ENCODE measurements at regions not wholly inside any gene's neighbourhood (a gene's known extent, or its start where the extent isn't known, plus 50 kb on each side); places are given as distances from the start of the nearest gene placed in this dataset.
A peak's percentile ranks its signal among the peaks of the same experiment; 100 is the strongest.

- peak; percentile 31 for TF ChIP-seq CTCF (IDR thresholded peaks at IDR 0.05; ENCODE audit: insufficient read depth, low read depth, low read length)
- DNase-seq (ENCODE audit: low read depth), result peak; percentile 21
- H3K4me3 ChIP-seq (ENCODE audit: low read depth, low read length), result no peak overlapping the region
These were observed 286.4 kb downstream of the ZIC4 start for GRCh38 chr3:147119989-147120388.

- no peak for TF ChIP-seq CTCF (IDR thresholded peaks at IDR 0.05; ENCODE audit: insufficient read depth, low read depth, low read length)
- DNase-seq (ENCODE audit: low read depth), result no peak
- H3K4me3 ChIP-seq (ENCODE audit: low read depth, low read length), result no peak overlapping the region
These were observed 287.0 kb downstream of the ZIC4 start for GRCh38 chr3:147119346-147119745.

GRCh38 chr3:147118611-147119010 is 287.7 kb downstream of the ZIC4 start:
- no peak overlapping the region for H3K4me3 ChIP-seq (ENCODE audit: low read depth, low read length)
- no peak for TF ChIP-seq CTCF (IDR thresholded peaks at IDR 0.05; ENCODE audit: insufficient read depth, low read depth, low read length)
- no peak for DNase-seq (ENCODE audit: low read depth)

GRCh38 chr3:147117631-147118030 is 288.7 kb downstream of the ZIC4 start:
- no peak for TF ChIP-seq CTCF (IDR thresholded peaks at IDR 0.05; ENCODE audit: insufficient read depth, low read depth, low read length)
- DNase-seq (ENCODE audit: low read depth), result no peak
- H3K4me3 ChIP-seq (ENCODE audit: low read depth, low read length), result no peak overlapping the region

- peak; percentile 65 for DNase-seq (ENCODE audit: low read depth)
- no peak overlapping the region for H3K4me3 ChIP-seq (ENCODE audit: low read depth, low read length)
- TF ChIP-seq CTCF (IDR thresholded peaks at IDR 0.05; ENCODE audit: insufficient read depth, low read depth, low read length), result no peak
These were observed 292.9 kb downstream of the ZIC4 start for GRCh38 chr3:147113293-147114044.

- DNase-seq (ENCODE audit: low read depth), result no peak
- H3K4me3 ChIP-seq (ENCODE audit: low read depth, low read length), result no peak overlapping the region
- TF ChIP-seq CTCF (IDR thresholded peaks at IDR 0.05; ENCODE audit: insufficient read depth, low read depth, low read length), result no peak
These were observed 307.3 kb downstream of the ZIC4 start for GRCh38 chr3:147099076-147099475.

GRCh38 chr3:147090461-147090860 is 315.9 kb downstream of the ZIC4 start:
- H3K4me3 ChIP-seq (ENCODE audit: low read depth, low read length), result no peak overlapping the region
- TF ChIP-seq CTCF (IDR thresholded peaks at IDR 0.05; ENCODE audit: insufficient read depth, low read depth, low read length), result no peak
- no peak for DNase-seq (ENCODE audit: low read depth)

Measured in fibroblast of villous mesenchyme (primary cell).